A549 (cell line): ENCODE measurements at regions not wholly inside any gene's neighbourhood (a gene's known extent, or its start where the extent isn't known, plus 50 kb on each side); places are given as distances from the start of the nearest gene placed in this dataset.

Source experiments
- ATAC-seq, 2 experiments: fragments of 200-7000 bp in 1 of 2; fragments of >200 bp in 1 of 2; cut with Nextera tagmentation in 1 of 2; cut with Tn5 transposase in 1 of 2; 3 replicates each; pipeline versions ENCODE4 v1.8.0 to v1.9.1; 2018 to 2020; ENCODE audit warnings: mild to moderate bottlenecking in 1 of 2, moderate library complexity in 1 of 2
- CTCF ChIA-PET: fragments of 300-600 bp; sonication (Branson Sonifier 250); formaldehyde crosslinking; extraction: SDS; loops from one replicate; lab custom pipeline; 2021; ENCODE audit warnings: antibody characterized with exemption, inconsistent platforms; lab: Yijun Ruan, JAX
- POLR2A ChIA-PET: fragments of 350-600 bp; formaldehyde crosslinking; extraction: SDS; loops from one replicate; lab custom pipeline; 2021; ENCODE audit warnings: antibody characterized with exemption, inconsistent platforms; lab: Yijun Ruan, JAX
- DNase-seq, 2 experiments: peaks; one replicate each; pipeline versions ENCODE4 v3.0.0 to v3.0.0-alpha.2; 2011 to 2016; ENCODE audit warnings: low read depth in 1 of 2, low spot score in 1 of 2
- FAIRE-seq: peaks from 2 replicates; lab custom pipeline; 2011; peaks lifted over from hg19 to GRCh38; lab: Jason Lieb, UNC
- H3K27ac ChIP-seq, 2 experiments: fragments of >200 bp; sonication (Bioruptor Twin); formaldehyde crosslinking; 3 replicates each; pipeline ENCODE4 v1.5.1; 2016 to 2017
- H3K4me1 ChIP-seq: fragments of >200 bp; sonication (Bioruptor Twin); formaldehyde crosslinking; 3 replicates; pipeline ENCODE4 v1.6.1; 2016
- H3K4me2 ChIP-seq: fragments of >200 bp; sonication (Bioruptor Twin); formaldehyde crosslinking; 3 replicates; pipeline ENCODE4 v1.6.1; 2016
- H3K4me3 ChIP-seq: fragments of >200 bp; sonication (Bioruptor Twin); formaldehyde crosslinking; 3 replicates; pipeline ENCODE4 v1.5.1; 2016
- H3K9me3 ChIP-seq: fragments of >200 bp; sonication (Bioruptor Twin); formaldehyde crosslinking; 3 replicates; pipeline ENCODE4 v1.6.1; 2016
- BCL3 ChIP-seq: fragments of >200 bp; sonication (Bioruptor Twin); formaldehyde crosslinking; IDR thresholded peaks from 3 replicates; pipeline ENCODE4 v1.6.1; 2016
- CBX2 ChIP-seq: fragments of 200-600 bp; sonication (generic); IDR thresholded peaks from 2 replicates; pipeline ENCODE4 v1.6.1; 2016; ENCODE audit warnings: low read depth, mild to moderate bottlenecking, borderline replicate concordance
- CBX8 ChIP-seq: fragments of 200-600 bp; sonication (generic); IDR thresholded peaks from 2 replicates; pipeline ENCODE4 v1.6.1; 2016
- CHD2 ChIP-seq: fragments of 150-350 bp; IDR thresholded peaks from 2 replicates; pipeline ENCODE4 v1.6.1; 2014; ENCODE audit warnings: low read length; ENCODE audit not compliant: partially characterized antibody
- EHMT2 ChIP-seq: fragments of 200-600 bp; sonication (generic); IDR thresholded peaks from 2 replicates; pipeline ENCODE4 v1.6.1; 2016; ENCODE audit warnings: antibody characterized with exemption, low read depth, mild to moderate bottlenecking, moderate library complexity
- FOSB ChIP-seq: fragments of 250-450 bp; sonication (Bioruptor Pico); IDR thresholded peaks from 2 replicates; pipeline ENCODE4 v1.5.0; 2020; ENCODE audit warnings: mild to moderate bottlenecking, moderate library complexity
- FOXS1 ChIP-seq: fragments of 250-450 bp; sonication (Bioruptor Pico); IDR thresholded peaks from 2 replicates; pipeline ENCODE4 v1.5.0; 2020; ENCODE audit warnings: mild to moderate bottlenecking, moderate library complexity
- HEYL ChIP-seq: fragments of 250-450 bp; sonication (Bioruptor Pico); IDR thresholded peaks from 2 replicates; pipeline ENCODE4 v1.8.0; 2021; ENCODE audit warnings: mild to moderate bottlenecking, moderate library complexity
- HMGXB4 ChIP-seq: fragments of 250-450 bp; sonication (Bioruptor Pico); IDR thresholded peaks from 2 replicates; pipeline ENCODE4 v1.5.0; 2021; ENCODE audit warnings: mild to moderate bottlenecking, moderate library complexity, borderline replicate concordance
- HOXB13 ChIP-seq: fragments of 250-450 bp; sonication (Bioruptor Pico); IDR thresholded peaks from 2 replicates; pipeline ENCODE4 v1.5.0; 2020; ENCODE audit warnings: low read depth, mild to moderate bottlenecking, moderate library complexity
- JUN ChIP-seq, 2 experiments: fragments of >200 bp; sonication (Bioruptor Twin); formaldehyde crosslinking; IDR thresholded peaks; 2 replicates in 1 of 2; 3 replicates in 1 of 2; pipeline ENCODE4 v1.6.1; 2016 to 2017
- KDM5A ChIP-seq: fragments of 200-600 bp; sonication (generic); IDR thresholded peaks from 2 replicates; pipeline ENCODE4 v1.6.1; 2016; ENCODE audit warnings: antibody characterized with exemption, mild to moderate bottlenecking
- POLR2AphosphoS2 ChIP-seq: conservative IDR thresholded peaks from 2 replicates; pipeline ENCODE4 v1.6.1; 2012; ENCODE audit warnings: low read length, improper control_type of control experiment, inconsistent platforms
- RARB ChIP-seq: fragments of 250-450 bp; sonication (Bioruptor Pico); IDR thresholded peaks from 2 replicates; pipeline ENCODE4 v1.8.0; 2021; ENCODE audit warnings: mild to moderate bottlenecking, moderate library complexity
- RCOR1 ChIP-seq: fragments of 150-350 bp; IDR thresholded peaks from 2 replicates; pipeline ENCODE4 v1.6.1; 2014; ENCODE audit warnings: antibody characterized with exemption, low read length, low read depth
- RFX5 ChIP-seq: fragments of 450-650 bp; IDR thresholded peaks from 2 replicates; pipeline ENCODE4 v1.7.1; 2014; ENCODE audit warnings: antibody characterized with exemption, mild to moderate bottlenecking, moderate library complexity
- SREBF2 ChIP-seq: fragments of 450-650 bp; IDR thresholded peaks from 2 replicates; pipeline ENCODE4 v1.6.1; 2014; ENCODE audit warnings: mild to moderate bottlenecking, moderate library complexity
- TFCP2L1 ChIP-seq: fragments of 250-450 bp; sonication (Bioruptor Pico); IDR thresholded peaks from 2 replicates; pipeline ENCODE4 v1.5.0; 2021; ENCODE audit warnings: mild to moderate bottlenecking
- TP53 ChIP-seq: fragments of 250-450 bp; sonication (Bioruptor Pico); IDR thresholded peaks from 2 replicates; pipeline ENCODE4 v1.5.0; 2021; ENCODE audit warnings: mild to moderate bottlenecking, moderate library complexity
- ZC3H11A ChIP-seq: fragments of 450-650 bp; IDR thresholded peaks from 2 replicates; pipeline ENCODE4 v1.6.1; 2014; ENCODE audit warnings: antibody characterized with exemption, mild to moderate bottlenecking
- WGBS: methylation state at CpG from one replicate; pipeline ENCODE4 v1.1.6; 2017; ENCODE audit errors: missing lambda C conversion rate; 5-methylcytosine and 5-hydroxymethylcytosine counted together
- TF ChIP-seq, protein P1 (sequence below): fragments of >200 bp; sonication (Bioruptor Twin); formaldehyde crosslinking; IDR thresholded peaks from 3 replicates; pipeline ENCODE4 v1.5.1; 2016
- TF ChIP-seq, protein P2 (sequence below): IDR thresholded peaks from 2 replicates; pipeline ENCODE4 v1.6.1; 2012

GRCh38 chr18:40534723-40535122 is 1420.3 kb upstream of the PIK3C3 start (continued):
- TF ChIP-seq, protein P1, sequence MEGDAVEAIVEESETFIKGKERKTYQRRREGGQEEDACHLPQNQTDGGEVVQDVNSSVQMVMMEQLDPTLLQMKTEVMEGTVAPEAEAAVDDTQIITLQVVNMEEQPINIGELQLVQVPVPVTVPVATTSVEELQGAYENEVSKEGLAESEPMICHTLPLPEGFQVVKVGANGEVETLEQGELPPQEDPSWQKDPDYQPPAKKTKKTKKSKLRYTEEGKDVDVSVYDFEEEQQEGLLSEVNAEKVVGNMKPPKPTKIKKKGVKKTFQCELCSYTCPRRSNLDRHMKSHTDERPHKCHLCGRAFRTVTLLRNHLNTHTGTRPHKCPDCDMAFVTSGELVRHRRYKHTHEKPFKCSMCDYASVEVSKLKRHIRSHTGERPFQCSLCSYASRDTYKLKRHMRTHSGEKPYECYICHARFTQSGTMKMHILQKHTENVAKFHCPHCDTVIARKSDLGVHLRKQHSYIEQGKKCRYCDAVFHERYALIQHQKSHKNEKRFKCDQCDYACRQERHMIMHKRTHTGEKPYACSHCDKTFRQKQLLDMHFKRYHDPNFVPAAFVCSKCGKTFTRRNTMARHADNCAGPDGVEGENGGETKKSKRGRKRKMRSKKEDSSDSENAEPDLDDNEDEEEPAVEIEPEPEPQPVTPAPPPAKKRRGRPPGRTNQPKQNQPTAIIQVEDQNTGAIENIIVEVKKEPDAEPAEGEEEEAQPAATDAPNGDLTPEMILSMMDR, result no peak
- TF ChIP-seq CHD2 (no peak), KDM5A (no peak)

DNA sequence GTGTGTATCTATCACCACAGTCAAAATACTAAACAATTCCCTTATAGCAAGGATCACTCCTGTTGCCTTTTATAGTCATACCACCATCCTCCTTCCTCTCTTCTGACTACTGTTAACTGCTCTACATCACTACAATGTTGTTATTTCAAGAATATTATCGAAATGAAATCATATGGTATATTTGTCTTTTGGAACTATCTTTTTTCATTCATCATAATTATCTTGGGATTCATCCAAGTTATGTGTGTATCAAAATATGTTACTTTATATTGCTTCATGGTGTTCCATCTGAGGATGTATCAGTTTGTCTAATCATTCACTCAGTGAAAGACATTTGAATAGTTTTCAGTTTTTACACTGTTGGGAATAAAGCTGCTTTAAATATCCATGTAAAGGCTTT is 1423.0 kb upstream of the PIK3C3 start:
- no peak for DNase-seq
- Histone ChIP-seq H3K4me2 (no peak overlapping the region), H3K27ac (no peak overlapping the region), H3K9me3 (no peaks in the 10 kb centered on the region), H3K4me3 (no peak overlapping the region), H3K4me1 (no peaks in the 10 kb centered on the region)
- 0% methylated on average over 1 of the region's 1 CpG for WGBS
- POLR2A ChIA-PET, result no interaction called here
- FAIRE-seq, result no peak
- CTCF ChIA-PET, result no interaction called here
- no peak for ATAC-seq
- TF ChIP-seq FOSB (CRISPR knock-in tag) (no peak), EHMT2 (no peak), CHD2 (no peak), SREBF2 (no peak), ZC3H11A (no peak), TFCP2L1 (CRISPR knock-in tag) (no peak), RFX5 (no peak), BCL3 (no peak), HMGXB4 (CRISPR knock-in tag) (no peak), CBX2 (no peak), JUN (IDR thresholded peaks at IDR 0.05) (no peak)
- TF ChIP-seq, protein P2, sequence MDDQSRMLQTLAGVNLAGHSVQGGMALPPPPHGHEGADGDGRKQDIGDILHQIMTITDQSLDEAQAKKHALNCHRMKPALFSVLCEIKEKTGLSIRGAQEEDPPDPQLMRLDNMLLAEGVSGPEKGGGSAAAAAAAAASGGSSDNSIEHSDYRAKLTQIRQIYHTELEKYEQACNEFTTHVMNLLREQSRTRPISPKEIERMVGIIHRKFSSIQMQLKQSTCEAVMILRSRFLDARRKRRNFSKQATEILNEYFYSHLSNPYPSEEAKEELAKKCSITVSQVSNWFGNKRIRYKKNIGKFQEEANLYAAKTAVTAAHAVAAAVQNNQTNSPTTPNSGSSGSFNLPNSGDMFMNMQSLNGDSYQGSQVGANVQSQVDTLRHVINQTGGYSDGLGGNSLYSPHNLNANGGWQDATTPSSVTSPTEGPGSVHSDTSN, result no peak

GRCh38 chr18:40531051-40531450 is 1424.0 kb upstream of the PIK3C3 start:
- FAIRE-seq (no peak), DNase-seq (no peak), ATAC-seq (no peak)
- ChIA-PET POLR2A (no interaction called here), CTCF (no interaction called here)
- 11% methylated on average over 2 of the region's 2 CpGs for whole genome bisulfite sequencing
- H3K27ac ChIP-seq, result no peak overlapping the region
- H3K4me2 ChIP-seq, result no peak overlapping the region
- no peak for TF ChIP-seq RARB
- TF ChIP-seq POLR2AphosphoS2, result no peak
- no peak for TF ChIP-seq EHMT2
- no peak for TF ChIP-seq CBX8
- no peak for TF ChIP-seq HEYL (CRISPR knock-in tag)
- TF ChIP-seq RCOR1, result no peak
- no peak for TF ChIP-seq HOXB13 (CRISPR knock-in tag)
- no peak for TF ChIP-seq TP53 (CRISPR knock-in tag)
- no peak for TF ChIP-seq FOXS1
- TF ChIP-seq, protein P2, result no peak
- H3K4me1 ChIP-seq, result no peaks in the 10 kb centered on the region
- no peaks in the 10 kb centered on the region for H3K9me3 ChIP-seq
- H3K4me3 ChIP-seq, result no peak overlapping the region
